ENCODE measurements at regions not wholly inside any gene's neighbourhood (a gene's known extent, or its start where the extent isn't known, plus 50 kb on each side); places are given as distances from the start of the nearest gene placed in this dataset.

- no peak for DNase-seq (ENCODE audit: low read depth in 2 of 2)
- TF ChIP-seq, protein P1, sequence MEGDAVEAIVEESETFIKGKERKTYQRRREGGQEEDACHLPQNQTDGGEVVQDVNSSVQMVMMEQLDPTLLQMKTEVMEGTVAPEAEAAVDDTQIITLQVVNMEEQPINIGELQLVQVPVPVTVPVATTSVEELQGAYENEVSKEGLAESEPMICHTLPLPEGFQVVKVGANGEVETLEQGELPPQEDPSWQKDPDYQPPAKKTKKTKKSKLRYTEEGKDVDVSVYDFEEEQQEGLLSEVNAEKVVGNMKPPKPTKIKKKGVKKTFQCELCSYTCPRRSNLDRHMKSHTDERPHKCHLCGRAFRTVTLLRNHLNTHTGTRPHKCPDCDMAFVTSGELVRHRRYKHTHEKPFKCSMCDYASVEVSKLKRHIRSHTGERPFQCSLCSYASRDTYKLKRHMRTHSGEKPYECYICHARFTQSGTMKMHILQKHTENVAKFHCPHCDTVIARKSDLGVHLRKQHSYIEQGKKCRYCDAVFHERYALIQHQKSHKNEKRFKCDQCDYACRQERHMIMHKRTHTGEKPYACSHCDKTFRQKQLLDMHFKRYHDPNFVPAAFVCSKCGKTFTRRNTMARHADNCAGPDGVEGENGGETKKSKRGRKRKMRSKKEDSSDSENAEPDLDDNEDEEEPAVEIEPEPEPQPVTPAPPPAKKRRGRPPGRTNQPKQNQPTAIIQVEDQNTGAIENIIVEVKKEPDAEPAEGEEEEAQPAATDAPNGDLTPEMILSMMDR (conservative IDR thresholded peaks at IDR 0.05 in 1 of 2, IDR thresholded peaks at IDR 0.05 in 1 of 2; ENCODE audit: low read depth in 1 of 2, low read length in 2 of 2): no peak
- no peak for TF ChIP-seq EZH2 (IDR thresholded peaks at IDR 0.05; ENCODE audit: low read length, missing control alignments)
- Histone ChIP-seq H3K27me3 (ENCODE audit: control insufficient read depth, insufficient read depth, low read length) (peaks cover 4% of the 10 kb centered on the region), H3K79me2 (ENCODE audit: control insufficient read depth, insufficient read depth, low read length) (no peaks in the 10 kb centered on the region), H3K4me2 (ENCODE audit: extremely low read depth, insufficient read depth, low read length) (no peak overlapping the region), H4K20me1 (ENCODE audit: control insufficient read depth, extremely low read depth, insufficient read depth, low read length) (no peaks in the 10 kb centered on the region), H3K9me3 (ENCODE audit: control insufficient read depth, insufficient read depth, low read depth, low read length) (no peaks in the 10 kb centered on the region), H3K27ac (ENCODE audit: insufficient read depth, low read length) (no peak overlapping the region), H3K36me3 (ENCODE audit: control insufficient read depth, insufficient read depth, low read length) (no peaks in the 10 kb centered on the region), H3K4me1 (ENCODE audit: control insufficient read depth, extremely low read depth, insufficient read depth, low read length) (peaks cover 6% of the 10 kb centered on the region), H2AFZ (ENCODE audit: low read length) (no peak overlapping the region), H3K4me3 (replicated peaks in 1 of 4; ENCODE audit: control extremely low read depth in 1 of 4, insufficient read depth in 1 of 4, low read depth in 3 of 4, low read length in 4 of 4) (no peak overlapping the region), H3K9ac (ENCODE audit: insufficient read depth, low read length) (no peak overlapping the region)
Measured at GRCh38 chrX:68944211-68944610, 115.4 kb downstream of the EFNB1 start.

- Histone ChIP-seq H2AFZ (ENCODE audit: low read length) (no peak overlapping the region), H3K36me3 (ENCODE audit: control insufficient read depth, insufficient read depth, low read length) (no peaks in the 10 kb centered on the region), H3K4me2 (ENCODE audit: extremely low read depth, insufficient read depth, low read length) (no peak overlapping the region), H3K9ac (ENCODE audit: insufficient read depth, low read length) (no peak overlapping the region), H3K9me3 (ENCODE audit: control insufficient read depth, insufficient read depth, low read depth, low read length) (no peaks in the 10 kb centered on the region), H3K4me1 (ENCODE audit: control insufficient read depth, extremely low read depth, insufficient read depth, low read length) (peaks cover 9% of the 10 kb centered on the region), H3K27me3 (ENCODE audit: control insufficient read depth, insufficient read depth, low read length) (peaks cover 4% of the 10 kb centered on the region), H3K79me2 (ENCODE audit: control insufficient read depth, insufficient read depth, low read length) (no peaks in the 10 kb centered on the region), H3K4me3 (replicated peaks in 1 of 4; ENCODE audit: control extremely low read depth in 1 of 4, insufficient read depth in 1 of 4, low read depth in 3 of 4, low read length in 4 of 4) (no peak overlapping the region), H3K27ac (ENCODE audit: insufficient read depth, low read length) (no peak overlapping the region), H4K20me1 (ENCODE audit: control insufficient read depth, extremely low read depth, insufficient read depth, low read length) (no peaks in the 10 kb centered on the region)
- DNase-seq (ENCODE audit: low read depth in 2 of 2): no peak
- TF ChIP-seq EZH2 (IDR thresholded peaks at IDR 0.05; ENCODE audit: low read length, missing control alignments): no peak
- TF ChIP-seq, protein P1 (conservative IDR thresholded peaks at IDR 0.05 in 1 of 2, IDR thresholded peaks at IDR 0.05 in 1 of 2; ENCODE audit: low read depth in 1 of 2, low read length in 2 of 2): no peak
Measured at GRCh38 chrX:68942840-68943239, 114.0 kb downstream of the EFNB1 start.

DNA sequence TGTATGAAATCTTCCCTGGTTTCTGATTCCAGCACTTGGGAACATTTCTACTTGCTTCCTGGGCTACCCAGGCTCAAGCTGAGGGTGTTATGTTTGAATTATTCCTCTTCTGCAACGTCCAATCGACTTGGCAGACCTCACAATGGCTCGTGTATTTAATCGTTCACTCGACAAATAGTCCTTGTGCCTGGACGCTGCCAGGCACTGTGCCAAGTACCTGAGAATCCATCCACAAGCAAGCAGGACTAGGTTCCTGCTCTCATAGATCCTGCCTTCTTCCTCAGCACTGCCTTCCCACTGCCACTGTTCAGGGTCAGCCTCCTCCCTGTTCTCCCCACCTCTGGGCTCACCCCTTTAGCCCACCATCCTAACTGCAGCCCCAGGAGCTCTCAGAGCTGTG lies 113.3 kb downstream of the EFNB1 start:
- H3K4me3 ChIP-seq (replicated peaks in 1 of 4; ENCODE audit: control extremely low read depth in 1 of 4, insufficient read depth in 1 of 4, low read depth in 3 of 4, low read length in 4 of 4): no peak overlapping the region
- H3K27me3 ChIP-seq (ENCODE audit: control insufficient read depth, insufficient read depth, low read length): peaks cover 4% of the 10 kb centered on the region
- H3K79me2 ChIP-seq (ENCODE audit: control insufficient read depth, insufficient read depth, low read length): no peaks in the 10 kb centered on the region
- H3K36me3 ChIP-seq (ENCODE audit: control insufficient read depth, insufficient read depth, low read length): no peaks in the 10 kb centered on the region
- TF ChIP-seq, protein P1 (conservative IDR thresholded peaks at IDR 0.05 in 1 of 2, IDR thresholded peaks at IDR 0.05 in 1 of 2; ENCODE audit: low read depth in 1 of 2, low read length in 2 of 2): no peak
- TF ChIP-seq EZH2 (IDR thresholded peaks at IDR 0.05; ENCODE audit: low read length, missing control alignments): no peak
- no peak overlapping the region for H2AFZ ChIP-seq (ENCODE audit: low read length)
- H3K27ac ChIP-seq (ENCODE audit: insufficient read depth, low read length): no peak overlapping the region
- no peaks in the 10 kb centered on the region for H3K9me3 ChIP-seq (ENCODE audit: control insufficient read depth, insufficient read depth, low read depth, low read length)
- H3K9ac ChIP-seq (ENCODE audit: insufficient read depth, low read length): no peak overlapping the region
- no peaks in the 10 kb centered on the region for H4K20me1 ChIP-seq (ENCODE audit: control insufficient read depth, extremely low read depth, insufficient read depth, low read length)
- H3K4me2 ChIP-seq (ENCODE audit: extremely low read depth, insufficient read depth, low read length): no peak overlapping the region
- DNase-seq (ENCODE audit: low read depth in 2 of 2): no peak
- peaks cover 9% of the 10 kb centered on the region for H3K4me1 ChIP-seq (ENCODE audit: control insufficient read depth, extremely low read depth, insufficient read depth, low read length)
